ENCODE measurements at regions not wholly inside any gene's neighbourhood (a gene's known extent, or its start where the extent isn't known, plus 50 kb on each side); places are given as distances from the start of the nearest gene placed in this dataset.

DNA sequence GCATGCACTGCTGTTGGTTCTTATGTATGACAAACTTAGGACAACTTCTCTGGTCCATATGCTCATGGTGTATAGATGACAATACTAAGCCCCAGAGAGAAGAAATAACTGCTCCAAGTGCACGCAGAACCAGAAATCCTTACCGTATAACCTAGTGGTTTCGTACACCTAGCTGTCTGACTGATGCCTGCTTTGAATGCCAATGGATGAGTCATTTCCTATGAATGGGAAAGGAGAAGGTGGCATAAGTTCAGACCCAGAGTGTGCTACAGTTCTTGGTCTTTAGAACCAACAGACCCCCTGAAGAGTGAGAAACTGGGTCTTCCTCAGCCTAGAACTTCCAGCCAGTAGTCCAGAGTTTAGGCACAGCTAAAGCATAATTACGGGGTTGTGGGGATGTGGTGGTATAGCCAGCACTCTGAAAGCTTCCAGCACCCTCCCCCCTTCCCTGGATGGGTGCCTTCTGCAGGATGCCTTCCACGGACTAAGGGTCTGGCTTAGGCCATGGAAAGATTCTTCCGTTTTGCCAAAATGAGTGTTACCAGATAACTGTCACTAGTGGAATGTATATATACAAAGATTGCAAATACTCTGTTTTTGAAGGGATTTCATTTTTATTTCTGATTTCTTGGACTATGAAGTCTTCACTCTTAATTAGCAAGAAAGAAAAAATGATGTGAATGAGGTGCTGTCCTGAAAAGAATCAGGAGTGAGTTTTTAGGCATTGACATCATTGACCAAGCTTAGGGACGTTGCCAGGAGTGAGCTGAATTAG lies 84.6 kb upstream of the PACRGL start:
- no peak for DNase-seq

DNA sequence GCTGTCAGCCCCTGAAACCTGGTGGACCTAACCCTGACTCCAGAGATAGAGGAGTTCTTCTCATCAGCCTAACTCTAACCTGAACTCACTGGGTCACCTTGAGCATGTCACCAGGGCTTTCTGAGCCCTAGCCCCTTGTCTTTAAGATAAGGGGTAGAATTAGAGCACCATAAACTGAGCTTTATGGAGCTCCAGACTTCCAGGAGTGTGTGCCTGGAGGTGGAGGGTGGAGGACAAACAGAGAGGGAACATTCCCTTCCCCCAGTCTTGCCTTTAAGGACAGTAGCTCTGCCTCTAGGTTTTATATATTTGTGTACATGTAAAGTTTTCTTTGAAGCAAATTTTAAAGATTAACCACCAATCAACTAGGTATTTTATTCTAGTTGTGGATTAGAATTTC lies 83.9 kb upstream of the PACRGL start:
- DNase-seq = no peak

DNA sequence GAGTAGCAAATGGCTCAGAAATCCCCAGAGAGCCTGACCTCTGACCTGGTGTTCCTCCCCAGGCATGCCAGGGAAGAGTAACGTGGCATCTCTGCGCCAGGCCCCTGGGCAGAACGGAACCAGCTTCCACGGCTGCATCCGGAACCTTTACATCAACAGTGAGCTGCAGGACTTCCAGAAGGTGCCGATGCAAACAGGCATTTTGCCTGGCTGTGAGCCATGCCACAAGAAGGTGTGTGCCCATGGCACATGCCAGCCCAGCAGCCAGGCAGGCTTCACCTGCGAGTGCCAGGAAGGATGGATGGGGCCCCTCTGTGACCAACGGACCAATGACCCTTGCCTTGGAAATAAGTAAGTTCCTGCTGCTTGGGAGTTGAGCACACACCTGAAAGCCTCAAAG lies 83.4 kb upstream of the PACRGL start:
- no peak for DNase-seq

DNA sequence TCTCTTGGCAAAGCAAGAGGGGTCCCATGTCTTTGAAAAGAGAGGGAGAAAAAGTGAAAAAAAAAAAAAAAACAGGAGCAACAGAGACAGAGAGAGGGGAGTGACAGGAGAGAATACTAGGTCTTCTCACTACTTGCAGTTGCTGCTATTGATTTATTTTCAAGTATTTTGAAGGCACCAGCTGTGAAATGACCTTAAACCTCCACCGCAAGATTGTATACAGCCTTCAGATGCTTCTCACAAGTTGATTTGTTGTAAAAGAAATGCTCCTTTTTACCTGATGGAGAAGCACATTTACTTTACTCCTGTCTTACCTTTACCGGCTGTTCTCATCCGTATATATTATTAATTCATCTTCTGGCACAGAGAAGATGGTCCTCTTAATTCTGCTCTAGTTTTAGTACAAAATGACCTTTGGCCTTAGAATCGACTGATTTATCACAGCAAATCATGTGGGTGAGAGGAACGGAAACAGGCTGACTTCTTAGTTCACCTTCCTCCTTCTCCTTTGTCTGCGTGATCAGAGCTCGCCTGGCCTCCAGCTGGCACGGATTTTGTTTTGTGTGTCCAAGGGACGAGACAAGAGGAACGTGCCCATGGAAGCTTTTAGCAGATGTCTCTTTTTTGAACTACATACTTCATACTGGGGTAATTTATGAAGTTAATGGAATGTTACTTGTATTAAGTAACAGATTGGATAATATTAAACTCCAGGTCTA lies 82.4 kb upstream of the PACRGL start:
- peak; percentile 43 for DNase-seq

DNA sequence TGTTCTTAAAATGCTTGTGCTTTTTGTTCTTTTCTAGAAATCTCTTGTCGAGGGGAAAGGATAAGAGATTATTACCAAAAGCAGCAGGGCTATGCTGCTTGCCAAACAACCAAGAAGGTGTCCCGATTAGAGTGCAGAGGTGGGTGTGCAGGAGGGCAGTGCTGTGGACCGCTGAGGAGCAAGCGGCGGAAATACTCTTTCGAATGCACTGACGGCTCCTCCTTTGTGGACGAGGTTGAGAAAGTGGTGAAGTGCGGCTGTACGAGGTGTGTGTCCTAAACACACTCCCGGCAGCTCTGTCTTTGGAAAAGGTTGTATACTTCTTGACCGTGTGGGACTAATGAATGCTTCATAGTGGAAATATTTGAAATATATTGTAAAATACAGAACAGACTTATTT lies 81.5 kb upstream of the PACRGL start:
- DNase-seq = no peak

DNA sequence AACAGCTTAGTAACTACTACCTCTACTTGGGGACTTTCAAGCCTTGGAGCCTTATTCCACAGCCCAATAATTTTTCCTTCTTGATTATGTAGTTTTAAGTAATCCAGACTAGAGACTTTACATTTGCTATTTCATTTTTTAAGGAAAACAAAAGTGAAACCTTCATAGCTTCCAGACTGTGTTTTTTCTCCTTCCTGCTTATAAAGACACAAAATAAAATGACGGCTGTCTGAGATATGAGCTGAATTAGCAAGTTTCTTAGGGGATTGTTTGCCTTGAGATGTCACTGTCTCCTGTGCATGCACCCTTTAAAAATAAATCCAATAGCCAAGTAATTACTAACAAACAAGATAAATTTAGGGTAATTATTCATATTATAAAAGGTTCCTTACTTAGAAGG lies 78.8 kb upstream of the PACRGL start:
- no peak for DNase-seq

DNA sequence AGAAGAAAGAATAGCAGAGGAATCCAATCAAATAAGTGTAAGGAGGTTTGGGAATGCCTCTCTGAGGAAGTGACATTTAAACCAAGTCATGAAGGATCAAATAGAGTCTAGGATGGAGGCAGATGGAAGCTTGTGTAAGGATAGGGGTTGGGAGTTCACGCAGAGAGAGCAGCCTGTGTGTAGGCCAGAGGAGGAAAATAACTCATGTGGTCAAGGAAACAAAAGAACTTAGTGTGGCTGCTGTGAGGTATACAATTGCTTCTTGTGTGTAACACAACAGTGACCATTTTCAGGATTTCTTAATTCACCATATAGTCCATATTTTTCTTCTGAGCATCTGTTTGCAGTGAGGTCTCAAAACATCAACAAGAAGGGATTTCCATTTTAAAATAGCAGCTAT lies 77.6 kb upstream of the PACRGL start:
- DNase-seq = no peak

DNA sequence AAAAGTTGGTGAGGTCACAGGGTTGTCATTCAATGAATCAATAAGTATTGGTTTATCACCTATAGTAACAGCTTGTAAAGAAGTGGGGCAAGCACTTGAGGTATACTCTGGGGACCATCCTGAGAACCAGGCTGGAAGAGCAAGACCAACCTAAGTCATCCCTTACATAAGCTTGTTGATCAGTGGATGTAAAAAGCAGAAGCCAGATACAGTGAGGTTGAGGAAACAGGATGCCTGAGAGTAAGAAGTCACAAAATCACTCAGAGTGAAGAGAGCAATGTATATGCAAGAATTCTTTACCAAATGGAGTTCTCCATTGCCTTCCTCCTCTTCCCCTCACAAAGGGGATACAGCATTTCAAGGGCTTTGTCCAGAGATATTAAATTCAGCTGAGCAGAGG lies 76.3 kb upstream of the PACRGL start:
- DNase-seq = no peak

DNA sequence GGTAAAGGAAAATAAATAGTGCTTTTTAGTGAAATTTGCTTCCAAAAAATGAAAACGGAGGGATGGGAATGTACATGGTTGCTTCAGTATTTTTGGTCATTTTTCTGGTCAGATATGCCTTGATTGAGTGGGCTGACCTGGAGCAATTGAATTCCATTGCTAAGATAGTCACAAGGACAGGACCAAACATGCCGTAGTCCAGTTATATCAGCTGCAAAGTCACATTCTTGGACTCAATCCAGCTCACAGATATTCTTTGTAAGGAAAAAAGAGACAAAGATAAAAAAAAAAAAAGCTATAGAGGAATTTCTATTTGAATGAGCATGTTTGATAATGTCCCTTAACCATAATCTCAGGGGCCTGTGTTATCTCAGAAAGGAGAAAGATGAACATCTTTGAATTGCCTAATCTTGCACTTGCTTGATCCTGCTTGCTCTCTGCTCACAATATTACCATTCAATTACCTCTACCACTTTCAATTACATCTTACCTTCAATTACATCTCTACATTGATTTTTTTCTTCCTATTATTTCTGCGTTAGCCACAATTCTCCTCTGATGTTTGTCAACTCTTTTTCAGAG lies 75.4 kb upstream of the PACRGL start:
- peak; percentile 63 for DNase-seq

DNA sequence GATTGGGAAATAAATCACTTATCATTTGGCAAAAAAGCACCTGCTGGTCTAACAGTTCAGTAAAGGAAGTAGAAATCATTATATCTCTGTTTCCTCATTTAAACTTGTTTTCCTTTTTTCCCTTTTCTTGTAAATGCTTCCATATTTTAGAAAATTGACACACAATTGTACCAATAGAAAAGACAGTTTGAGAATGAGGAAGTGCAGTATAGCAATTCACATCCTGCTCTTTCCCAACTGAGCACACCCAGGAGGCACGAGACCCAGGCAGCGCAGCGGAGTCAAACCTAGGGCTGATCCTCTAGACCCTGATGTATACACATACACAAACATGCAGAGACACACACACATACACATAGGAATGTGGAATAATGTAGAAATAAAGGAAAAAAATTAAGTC lies 74.8 kb upstream of the PACRGL start:
- no peak for DNase-seq

DNA sequence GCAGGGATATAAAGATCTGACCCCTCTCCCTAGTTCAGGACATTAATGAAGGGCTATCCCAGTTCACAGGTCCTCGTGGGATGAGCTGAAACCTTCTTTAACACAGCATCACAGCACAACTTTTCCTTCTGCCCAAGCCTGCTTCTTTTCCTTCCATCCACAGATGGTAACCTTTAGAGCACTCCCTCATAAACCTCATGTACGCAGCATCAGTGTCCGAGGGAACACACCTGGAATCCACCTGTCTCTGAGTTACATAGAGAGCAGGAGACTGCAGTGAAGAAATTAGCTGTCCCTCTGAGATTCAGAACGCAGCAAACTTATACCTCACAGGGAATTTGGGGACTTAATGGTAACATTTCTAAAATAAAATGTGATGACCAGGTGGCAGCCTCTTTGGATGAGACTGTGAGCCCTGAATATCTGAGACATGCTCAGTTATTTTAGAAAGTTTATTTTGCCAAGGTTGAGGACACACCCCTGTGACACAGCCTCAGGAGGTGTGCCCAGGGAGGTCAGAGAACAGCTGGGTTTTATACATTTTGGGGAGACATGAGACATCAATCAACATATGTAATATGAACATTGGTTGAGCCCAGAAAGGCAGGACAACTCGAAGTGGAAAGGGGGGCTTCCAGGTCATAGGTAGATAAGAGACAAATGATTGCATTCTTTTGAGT lies 73.8 kb upstream of the PACRGL start:
- DNase-seq = no peak

DNA sequence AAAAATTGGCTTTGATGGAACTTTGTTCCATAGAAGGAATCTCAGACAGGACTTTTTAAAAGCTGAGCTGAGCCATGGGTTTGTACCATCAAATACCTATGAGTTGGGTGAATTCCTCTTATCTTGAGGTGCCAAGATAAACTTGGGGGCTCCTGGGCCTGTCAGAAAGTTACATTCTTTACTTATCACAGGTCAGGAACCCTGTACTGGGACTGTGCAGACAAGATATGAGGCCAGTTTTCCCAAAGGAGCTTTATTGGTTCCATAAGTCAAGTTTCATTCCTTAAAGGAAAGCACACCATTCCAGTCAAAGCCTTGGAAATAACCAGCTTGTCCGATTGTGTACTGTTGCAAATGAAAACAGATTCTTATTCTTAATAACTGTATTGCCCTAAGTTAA lies 72.4 kb upstream of the PACRGL start:
- DNase-seq = no peak

DNA sequence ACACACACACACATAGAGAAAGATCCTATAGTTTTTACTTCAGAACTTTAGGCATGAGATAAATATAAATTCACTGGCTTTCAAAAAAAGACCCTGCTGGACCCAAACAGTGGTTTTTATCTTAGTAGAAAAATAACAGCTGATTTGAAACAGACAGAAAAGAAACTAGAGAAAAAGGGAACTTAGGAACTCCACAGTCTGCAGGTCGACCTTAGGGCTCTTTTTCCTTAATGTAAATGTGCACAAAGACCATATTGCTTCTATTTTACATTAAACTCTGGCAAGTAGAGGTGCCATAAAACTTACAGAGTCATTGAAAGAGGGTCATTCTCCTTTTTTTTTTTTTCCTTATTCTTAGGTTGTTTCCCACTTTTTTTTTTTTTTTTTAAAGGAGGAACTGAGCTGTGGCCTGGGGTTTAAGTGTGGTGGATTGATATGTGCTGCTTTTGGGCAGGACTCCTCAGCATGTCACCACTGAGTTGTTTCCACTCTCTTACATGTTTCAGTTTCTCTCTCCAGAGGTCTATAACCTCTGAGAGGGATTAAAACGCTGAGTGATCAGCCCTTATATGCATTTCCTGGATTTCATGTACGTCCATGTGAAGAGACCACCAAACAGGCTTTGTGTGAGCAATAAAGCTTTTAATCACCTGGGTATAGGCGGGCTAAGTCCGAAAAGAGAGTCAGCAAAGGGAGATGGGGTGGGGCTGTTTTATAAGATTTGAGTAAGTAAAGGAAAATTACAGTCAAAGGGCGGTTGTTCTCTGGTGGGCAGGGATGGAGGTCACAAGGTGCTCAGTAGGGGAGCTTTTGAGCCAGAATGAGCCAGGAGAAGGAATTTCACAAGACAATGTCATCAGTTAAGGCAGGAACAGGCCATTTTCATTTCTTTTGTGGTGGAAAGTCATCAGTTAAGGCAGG lies 70.8 kb upstream of the PACRGL start:
- DNase-seq = no peak

DNA sequence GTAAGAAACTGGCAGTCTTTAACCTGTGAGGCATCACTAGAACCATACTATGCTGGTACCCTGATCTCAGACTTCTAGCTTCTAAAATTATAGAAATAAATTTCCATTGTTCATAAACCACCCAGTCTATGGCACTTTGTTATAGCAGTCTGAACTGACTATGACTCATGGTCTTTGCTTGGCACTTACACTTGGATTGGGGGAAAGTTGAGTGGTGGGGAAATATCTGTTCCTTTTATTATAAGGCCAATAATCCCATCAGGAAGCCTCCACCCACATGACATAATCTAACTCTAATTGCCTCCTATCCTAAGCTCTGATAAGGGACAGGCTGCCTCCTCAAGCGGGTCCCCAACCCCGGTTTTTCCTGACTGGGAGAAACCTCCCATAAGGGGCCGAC lies 61.4 kb upstream of the PACRGL start:
- no peak for DNase-seq

DNA sequence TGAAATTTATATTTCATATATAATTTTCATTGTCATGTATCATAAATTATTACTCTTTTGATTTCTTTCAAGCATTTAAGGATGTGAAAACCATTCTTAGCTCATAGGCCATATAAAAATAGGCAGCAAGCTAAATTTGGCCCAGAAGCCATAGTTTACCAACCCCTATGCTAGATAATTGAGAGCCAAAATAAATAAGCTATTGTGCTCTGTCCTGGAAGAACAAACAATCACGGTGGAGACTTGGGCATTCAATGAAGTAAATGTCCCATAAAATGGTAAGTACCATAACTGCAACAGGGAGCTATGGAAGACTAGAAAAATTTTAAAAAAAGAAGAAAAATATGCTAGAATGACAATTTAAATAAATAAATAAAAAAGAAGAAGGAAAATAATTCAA lies 60.9 kb upstream of the PACRGL start:
- DNase-seq = no peak

DNA sequence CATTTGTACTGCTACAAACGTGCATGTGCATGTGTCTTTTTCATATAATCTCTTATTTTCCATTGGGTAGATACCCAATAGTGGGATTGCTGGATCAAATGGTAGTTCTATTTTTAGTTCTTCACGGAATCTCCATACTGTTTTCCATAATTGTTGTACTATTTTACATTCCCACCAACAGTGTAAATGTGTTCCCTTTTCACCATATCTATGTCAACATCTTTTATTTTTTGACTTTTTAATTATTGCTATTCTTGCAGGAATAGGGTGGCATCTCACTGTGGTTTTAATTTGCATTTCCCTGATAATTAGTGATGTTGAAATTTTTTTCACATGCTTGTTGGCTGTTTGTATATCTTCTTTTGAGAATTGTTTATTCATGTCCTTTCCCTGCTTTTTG lies 59.3 kb upstream of the PACRGL start:
- DNase-seq = no peak

DNA sequence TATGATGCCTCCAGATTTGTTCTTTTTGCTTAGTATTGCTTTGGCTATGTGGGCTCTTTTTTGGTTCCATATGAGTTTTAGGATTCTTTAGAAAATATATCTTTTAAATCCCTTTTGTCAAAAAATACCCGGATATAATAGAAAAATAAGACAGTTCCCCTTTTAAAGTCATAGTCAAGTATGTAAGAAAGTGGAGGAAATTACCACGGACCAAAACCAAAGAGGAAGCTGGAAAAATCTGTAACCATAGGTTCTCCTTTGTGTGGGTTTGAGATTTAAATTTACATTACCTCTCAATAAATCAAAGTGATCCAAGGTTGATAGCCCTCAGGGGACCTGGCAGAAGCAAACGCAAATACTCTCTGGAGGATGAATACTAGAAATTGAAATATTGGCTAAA lies 58.3 kb upstream of the PACRGL start:
- DNase-seq = no peak

DNA sequence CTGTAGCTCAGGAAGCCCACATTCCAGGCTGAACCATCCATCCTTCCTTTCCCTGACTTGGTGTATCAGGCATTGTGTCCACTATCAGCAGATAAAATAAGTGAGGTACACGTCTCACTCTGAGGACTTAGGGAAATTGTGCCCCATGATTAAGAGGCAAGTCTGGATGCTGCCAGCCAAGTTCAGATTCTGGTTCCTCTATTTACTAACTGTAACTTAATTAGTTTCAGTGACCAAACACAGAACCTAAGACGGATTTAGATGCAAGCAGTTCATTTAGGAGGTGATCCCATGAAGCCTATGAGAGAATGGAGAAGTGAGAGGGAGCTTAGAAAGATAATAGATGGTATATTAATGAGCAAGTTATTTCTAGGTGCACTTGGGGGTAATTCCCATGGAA lies 56.6 kb upstream of the PACRGL start:
- no peak for DNase-seq

DNA sequence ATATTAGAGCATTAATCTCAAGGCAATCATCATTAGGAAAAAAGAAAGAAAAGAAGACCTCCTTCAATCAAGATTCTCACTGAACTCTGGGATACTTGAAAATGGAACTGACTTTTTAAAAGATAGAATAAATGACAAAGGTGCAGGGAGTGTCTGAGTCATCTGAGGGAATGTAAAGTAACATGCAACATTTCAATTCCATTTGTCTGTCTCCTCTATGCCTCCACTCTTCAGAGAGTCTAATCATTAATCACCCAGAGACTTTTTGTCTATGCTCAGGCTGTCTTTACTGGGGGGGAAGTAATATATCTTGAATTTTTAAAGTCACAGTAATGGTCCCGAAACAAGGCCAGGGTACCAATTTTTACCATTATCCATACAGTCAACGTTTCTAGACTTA lies 55.0 kb upstream of the PACRGL start:
- no peak for DNase-seq

DNA sequence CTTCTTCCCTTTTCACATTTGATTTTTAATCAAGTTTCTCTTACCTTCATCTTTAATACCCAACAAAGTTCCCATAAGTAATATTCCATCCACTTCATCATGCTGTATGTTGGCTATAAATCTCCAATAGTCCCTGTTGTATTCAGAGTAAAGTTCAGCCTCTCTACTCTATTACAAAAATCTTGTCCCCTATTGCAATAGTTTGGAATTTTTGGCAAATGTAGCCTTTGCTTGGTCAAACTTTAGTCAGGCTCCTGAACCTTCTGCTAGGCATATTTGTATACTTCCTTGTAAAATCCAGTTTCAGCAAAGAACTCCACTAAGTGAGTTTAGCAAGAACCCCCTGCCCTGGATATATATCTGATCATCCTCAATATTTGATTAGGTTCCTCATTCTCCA lies 54.0 kb upstream of the PACRGL start:
- no peak for DNase-seq

All from NCI-H2227 treated with DMSO at 0.1 percent for 48 hours (cell line).